GM12874 (cell line): ENCODE measurements at regions not wholly inside any gene's neighbourhood (a gene's known extent, or its start where the extent isn't known, plus 50 kb on each side); places are given as distances from the start of the nearest gene placed in this dataset.

ENCODE experiments used
- CTCF ChIP-seq: IDR thresholded peaks from 2 replicates; pipeline ENCODE4 v1.5.1; 2011; ENCODE audit warnings: low read depth, mild to moderate bottlenecking, control low read depth, low read length, moderate library complexity; ENCODE audit not compliant: insufficient read depth

- no peak for TF ChIP-seq CTCF
Observed at GRCh38 chr7:96538632-96539031, 171.0 kb downstream of the SEM1 start.

DNA sequence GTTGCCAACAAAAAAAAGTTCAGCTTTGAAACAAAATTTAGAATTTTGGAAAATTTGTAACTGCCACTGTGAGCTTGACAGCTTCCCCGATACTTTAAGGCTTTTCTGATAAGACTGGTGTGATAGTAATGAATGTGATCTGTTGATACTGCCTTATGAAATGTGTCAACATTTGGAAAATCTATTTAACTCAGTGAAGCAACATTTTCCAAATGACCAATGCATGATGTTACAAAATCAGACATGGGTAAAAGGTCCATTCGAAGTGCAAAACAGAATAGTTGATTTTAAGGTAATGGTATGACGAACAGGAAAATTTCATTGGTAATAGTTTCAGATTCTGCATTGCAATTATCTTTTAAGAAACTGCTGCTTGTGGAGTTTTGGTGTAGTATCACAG, 175.4 kb downstream of the SEM1 start:
- TF ChIP-seq CTCF, result no peak

DNA sequence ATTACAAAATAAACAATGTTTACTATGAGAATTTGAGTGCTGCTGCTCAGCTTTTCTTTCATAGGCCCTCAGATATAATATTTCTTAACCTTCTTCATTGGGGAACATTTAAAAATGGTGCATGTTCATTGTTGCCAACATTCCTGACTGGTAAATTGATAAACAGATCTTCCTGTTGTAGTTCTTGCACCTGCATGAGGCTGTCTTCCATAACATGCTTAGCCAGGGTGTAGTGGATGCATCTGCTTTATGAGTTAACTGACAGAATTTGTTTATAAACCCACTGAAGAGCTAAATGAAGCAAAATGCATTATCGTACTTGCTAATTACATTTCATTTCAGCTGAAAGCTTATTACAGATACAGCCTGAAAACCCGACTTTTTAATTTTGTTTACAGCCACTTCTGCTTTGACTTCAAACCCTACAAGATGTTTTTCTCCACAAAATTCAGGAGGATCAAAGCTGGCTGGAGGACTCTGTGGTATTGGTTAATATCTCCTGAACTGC, 177.2 kb downstream of the SEM1 start:
- TF ChIP-seq CTCF, result no peak

- no peak for TF ChIP-seq CTCF
Observed at GRCh38 chr7:96531331-96531730, 178.3 kb downstream of the SEM1 start.

DNA sequence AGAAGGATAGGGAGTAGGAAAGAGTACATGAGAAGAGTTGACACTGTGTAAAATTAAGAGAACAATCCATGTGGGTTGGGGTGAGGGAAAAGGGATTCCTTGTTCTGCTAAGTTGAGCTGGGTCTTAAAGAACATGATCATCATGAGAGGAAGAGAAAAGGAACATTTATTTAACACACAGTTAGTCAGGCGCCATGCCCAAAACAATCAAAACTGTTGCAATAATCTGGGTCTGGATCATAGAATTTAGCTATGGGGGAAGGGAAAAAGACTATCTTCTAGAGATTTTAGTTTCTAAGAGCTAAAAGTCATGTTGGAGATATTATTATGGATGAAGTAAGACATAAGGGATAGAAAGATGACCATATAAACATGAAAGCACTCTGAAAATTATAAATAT, 178.9 kb downstream of the SEM1 start:
- no peak for TF ChIP-seq CTCF

- TF ChIP-seq CTCF, result no peak
Observed at GRCh38 chr7:96527133-96527827, 182.4 kb downstream of the SEM1 start.

DNA sequence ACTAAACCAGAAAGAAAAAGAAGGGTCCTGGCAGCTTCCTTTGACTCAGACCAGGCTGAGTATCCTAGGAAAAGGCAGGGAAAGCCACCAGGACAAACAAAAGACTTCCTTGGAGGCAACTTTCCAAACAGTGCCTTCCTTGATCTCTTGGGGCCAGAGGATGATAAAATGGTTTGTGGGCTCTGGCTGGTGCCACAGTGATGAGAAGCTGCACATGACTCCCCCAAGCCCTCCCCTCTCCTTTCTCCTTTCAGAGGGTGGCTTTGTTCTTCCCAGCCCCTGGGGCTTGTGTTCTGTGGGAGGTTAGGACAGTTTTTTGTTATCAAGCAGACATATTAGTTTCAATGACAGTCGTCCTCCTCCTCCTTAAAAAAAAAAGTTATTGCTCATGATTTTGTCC, 183.2 kb downstream of the SEM1 start:
- TF ChIP-seq CTCF, result no peak
